HCT116 (cell line): ENCODE measurements at regions not wholly inside any gene's neighbourhood (a gene's known extent, or its start where the extent isn't known, plus 50 kb on each side); places are given as distances from the start of the nearest gene placed in this dataset.

Experiments
- ATAC-seq: fragments of 200-7000 bp; cut with Tn5 transposase; 2 replicates; pipeline ENCODE4 v1.9.1; 2020; ENCODE audit warnings: mild to moderate bottlenecking, moderate library complexity
- BruUV-seq: library from RNA; stranded (reverse); fragments of 400-500 nt; replicated peaks from 2 replicates; lab custom pipeline; 2021; lab: Mats Ljungman, UMichigan
- CTCF ChIA-PET: fragments of 300-600 bp; sonication (Branson Sonifier 250); formaldehyde crosslinking; loops from one replicate; lab custom pipeline; 2021; ENCODE audit warnings: antibody characterized with exemption; lab: Charles Lee
- POLR2A ChIA-PET: fragments of 300-600, 350-600 bp; sonication (Branson Sonifier 250); formaldehyde crosslinking; loops from one replicate; lab custom pipeline; 2021; ENCODE audit warnings: antibody characterized with exemption; lab: Charles Lee
- RAD21 ChIA-PET, 2 experiments: fragments of 300-600 bp; sonication (Branson Sonifier 250); formaldehyde crosslinking; loops; one replicate each; lab custom pipeline; 2023; ENCODE audit warnings: low total read pairs in 2 of 2; ENCODE audit not compliant: uncharacterized antibody in 2 of 2, unreplicated experiment in 2 of 2, low non-redundant PET in 1 of 2; lab: Charles Lee
- DNase-seq: peaks from one replicate; pipeline ENCODE4 v3.0.0-alpha.2; 2010; ENCODE audit warnings: low read depth, low spot score
- H2AFZ ChIP-seq: fragments of 200-600 bp; shearing (Covaris generic), sonication (generic); 2 replicates; pipeline ENCODE4 v1.6.1; 2017; ENCODE audit warnings: low read depth, mixed run types, mixed read lengths, antibody characterized with exemption, low read length; ENCODE audit not compliant: poor library complexity, severe bottlenecking
- H3K27ac ChIP-seq: 2 replicates; pipeline ENCODE4 v1.5.1; 2012; ENCODE audit warnings: low read depth, low read length
- H3K27me3 ChIP-seq: fragments of 200-600 bp; sonication (generic); 2 replicates; pipeline ENCODE4 v1.6.1; 2016; ENCODE audit warnings: mixed run types, low read length, mixed read lengths; ENCODE audit not compliant: insufficient read depth
- H3K36me3 ChIP-seq, 2 experiments: fragments of 200-500 bp in 1 of 2; fragments of 200-600 bp in 1 of 2; sonication (Bioruptor generic) in 1 of 2; sonication (generic) in 1 of 2; 2 replicates each; pipeline versions ENCODE4 v1.5.1 to v1.6.1; 2014 to 2016; ENCODE audit warnings: low read length in 2 of 2, inconsistent platforms in 1 of 2, mixed read lengths in 1 of 2, mixed run types in 1 of 2; ENCODE audit not compliant: insufficient read depth in 2 of 2, control insufficient read depth in 1 of 2
- H3K4me1 ChIP-seq, 2 experiments: fragments of 200-600 bp in 1 of 2; sonication (generic) in 1 of 2; 2 replicates each; pipeline versions ENCODE4 v1.5.1 to v1.6.1; 2012 to 2017; ENCODE audit warnings: low read length in 2 of 2, inconsistent platforms in 1 of 2, mild to moderate bottlenecking in 1 of 2, mixed read lengths in 1 of 2, mixed run types in 1 of 2, moderate library complexity in 1 of 2; ENCODE audit not compliant: insufficient read depth in 2 of 2, control insufficient read depth in 1 of 2
- H3K4me2 ChIP-seq: fragments of 200-600 bp; sonication (generic); 2 replicates; pipeline ENCODE4 v1.6.1; 2017; ENCODE audit warnings: mixed run types, low read length, mixed read lengths
- H3K4me3 ChIP-seq, 2 experiments: fragments of 200-600 bp in 1 of 2; sonication (generic) in 1 of 2; replicated peaks in 1 of 2; 2 replicates each; pipeline ENCODE4 v1.5.1; 2011 to 2016; ENCODE audit warnings: low read length in 2 of 2, control low read depth in 1 of 2, low read depth in 1 of 2, mild to moderate bottlenecking in 1 of 2, mixed read lengths in 1 of 2, mixed run types in 1 of 2
- H3K79me2 ChIP-seq: fragments of 200-600 bp; sonication (generic); 2 replicates; pipeline ENCODE4 v1.6.1; 2017; ENCODE audit warnings: mild to moderate bottlenecking, mixed run types, low read length, moderate library complexity, mixed read lengths; ENCODE audit not compliant: insufficient read depth
- H3K9ac ChIP-seq: fragments of 200-600 bp; sonication (generic); 2 replicates; pipeline ENCODE4 v1.6.1; 2016; ENCODE audit warnings: low read length, mixed read lengths
- H3K9me2 ChIP-seq: fragments of 200-600 bp; sonication (generic), shearing (Covaris generic); 2 replicates; pipeline ENCODE4 v1.6.1; 2017; ENCODE audit warnings: mixed run types, mild to moderate bottlenecking, moderate library complexity; ENCODE audit not compliant: insufficient read depth
- H3K9me3 ChIP-seq, 2 experiments: fragments of 200-500 bp in 1 of 2; fragments of 200-600 bp in 1 of 2; sonication (Bioruptor generic) in 1 of 2; sonication (generic) in 1 of 2; 2 replicates each; pipeline ENCODE4 v1.6.1; 2014 to 2017; ENCODE audit warnings: low read length in 2 of 2, mixed read lengths in 2 of 2, inconsistent platforms in 1 of 2, low read depth in 1 of 2, mild to moderate bottlenecking in 1 of 2, mixed run types in 1 of 2, moderate library complexity in 1 of 2; ENCODE audit not compliant: control insufficient read depth in 1 of 2, insufficient read depth in 1 of 2
- H4K20me1 ChIP-seq: fragments of 200-600 bp; sonication (generic), shearing (Covaris generic); 2 replicates; pipeline ENCODE4 v1.6.1; 2017; ENCODE audit warnings: mixed run types, mild to moderate bottlenecking, moderate library complexity; ENCODE audit not compliant: insufficient read depth
- CEBPB ChIP-seq: IDR thresholded peaks from 2 replicates; pipeline ENCODE4 v1.6.1; 2012; ENCODE audit warnings: low read depth
- EZH2 ChIP-seq: fragments of 200-600 bp; sonication (generic); IDR thresholded peaks from 2 replicates; pipeline ENCODE4 v1.6.1; 2017; ENCODE audit warnings: antibody characterized with exemption, mixed run types
- EZH2phosphoT487 ChIP-seq: fragments of 200-600 bp; IDR thresholded peaks from 2 replicates; pipeline ENCODE4 v1.6.1; 2018; ENCODE audit warnings: antibody characterized with exemption, borderline replicate concordance
- FOSL1 ChIP-seq: IDR thresholded peaks from 2 replicates; pipeline ENCODE4 v1.6.1; 2012; ENCODE audit warnings: low read depth
- JUND ChIP-seq: IDR thresholded peaks from 2 replicates; pipeline ENCODE4 v1.6.1; 2012
- POLR2AphosphoS5 ChIP-seq: IDR thresholded peaks from 2 replicates; pipeline ENCODE4 v1.6.1; 2011; ENCODE audit warnings: mild to moderate bottlenecking, low read depth, low read length, moderate library complexity
- RAD21 ChIP-seq: IDR thresholded peaks from 2 replicates; pipeline ENCODE4 v1.6.1; 2012; ENCODE audit warnings: low read depth, mild to moderate bottlenecking
- SRF ChIP-seq: IDR thresholded peaks from 2 replicates; pipeline ENCODE4 v1.6.1; 2012; ENCODE audit warnings: low read depth
- ZFX ChIP-seq: fragments of 450-650 bp; IDR thresholded peaks from 2 replicates; pipeline ENCODE4 v1.6.1; 2017
- ZNF274 ChIP-seq: fragments of 200-500 bp; sonication (Bioruptor generic); IDR thresholded peaks from 2 replicates; pipeline ENCODE4 v1.6.1; 2014; ENCODE audit warnings: mild to moderate bottlenecking, low read depth, low read length, inconsistent platforms
- intact Hi-C: fragments of 100-400 bp; cut with micrococcal nuclease; formaldehyde crosslinking; loops from 2 replicates; pipeline ENCODE4 v1.10.0; 2022
- TF ChIP-seq, protein P1 (sequence below): IDR thresholded peaks from 2 replicates; pipeline ENCODE4 v1.6.1; 2012
- TF ChIP-seq, protein P2 (sequence below), 3 experiments: fragments of 200-600 bp in 1 of 3; sonication (generic) in 1 of 3; IDR thresholded peaks in 2 of 3; conservative IDR thresholded peaks in 1 of 3; 2 replicates each; pipeline ENCODE4 v1.5.1; 2012 to 2017; ENCODE audit warnings: low read depth in 2 of 3, low read length in 2 of 3, antibody characterized with exemption in 1 of 3, borderline replicate concordance in 1 of 3, control low read depth in 1 of 3, mild to moderate bottlenecking in 1 of 3, mixed read lengths in 1 of 3, mixed run types in 1 of 3, moderate library complexity in 1 of 3; ENCODE audit not compliant: insufficient read depth in 1 of 3
- TF ChIP-seq, protein P3 (sequence below): IDR thresholded peaks from 2 replicates; pipeline ENCODE4 v1.6.1; 2012

DNA sequence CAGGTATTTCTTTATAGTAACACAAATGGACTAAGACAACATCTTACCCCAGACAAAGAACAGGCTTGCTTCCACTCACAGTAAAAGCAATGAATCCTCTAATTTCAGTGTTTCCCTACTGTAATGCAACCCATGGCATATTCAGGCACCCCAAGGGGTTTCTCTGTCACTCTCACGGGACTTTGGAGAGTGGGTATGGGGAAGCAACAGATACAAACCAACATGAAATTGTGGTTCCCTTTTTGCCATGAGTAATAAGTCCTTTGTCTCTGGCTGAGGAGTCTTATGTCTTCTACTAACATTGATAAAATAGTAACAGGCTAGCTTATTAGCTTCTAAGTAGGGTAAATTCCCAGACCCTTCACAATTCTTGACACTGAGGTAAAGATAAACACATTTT lies 51.4 kb upstream of the AOAH start:
- no peaks in the 10 kb centered on the region for H4K20me1 ChIP-seq
- ATAC-seq, result no peak
- H2AFZ ChIP-seq, result no peak overlapping the region
- H3K4me2 ChIP-seq, result no peak overlapping the region
- no peaks in the 10 kb centered on the region for H3K9me2 ChIP-seq
- POLR2A ChIA-PET, result no interaction called here
- CTCF ChIA-PET, result no interaction called here
- H3K4me1 ChIP-seq, result no peaks in the 10 kb centered on the region
- TF ChIP-seq RAD21 (no peak), SRF (no peak), JUND (no peak), FOSL1 (no peak), POLR2AphosphoS5 (no peak), CEBPB (no peak), ZNF274 (no peak), EZH2phosphoT487 (no peak), ZFX (no peak), EZH2 (no peak)
- TF ChIP-seq, protein P1, sequence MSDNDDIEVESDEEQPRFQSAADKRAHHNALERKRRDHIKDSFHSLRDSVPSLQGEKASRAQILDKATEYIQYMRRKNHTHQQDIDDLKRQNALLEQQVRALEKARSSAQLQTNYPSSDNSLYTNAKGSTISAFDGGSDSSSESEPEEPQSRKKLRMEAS, result no peak
- TF ChIP-seq, protein P2, sequence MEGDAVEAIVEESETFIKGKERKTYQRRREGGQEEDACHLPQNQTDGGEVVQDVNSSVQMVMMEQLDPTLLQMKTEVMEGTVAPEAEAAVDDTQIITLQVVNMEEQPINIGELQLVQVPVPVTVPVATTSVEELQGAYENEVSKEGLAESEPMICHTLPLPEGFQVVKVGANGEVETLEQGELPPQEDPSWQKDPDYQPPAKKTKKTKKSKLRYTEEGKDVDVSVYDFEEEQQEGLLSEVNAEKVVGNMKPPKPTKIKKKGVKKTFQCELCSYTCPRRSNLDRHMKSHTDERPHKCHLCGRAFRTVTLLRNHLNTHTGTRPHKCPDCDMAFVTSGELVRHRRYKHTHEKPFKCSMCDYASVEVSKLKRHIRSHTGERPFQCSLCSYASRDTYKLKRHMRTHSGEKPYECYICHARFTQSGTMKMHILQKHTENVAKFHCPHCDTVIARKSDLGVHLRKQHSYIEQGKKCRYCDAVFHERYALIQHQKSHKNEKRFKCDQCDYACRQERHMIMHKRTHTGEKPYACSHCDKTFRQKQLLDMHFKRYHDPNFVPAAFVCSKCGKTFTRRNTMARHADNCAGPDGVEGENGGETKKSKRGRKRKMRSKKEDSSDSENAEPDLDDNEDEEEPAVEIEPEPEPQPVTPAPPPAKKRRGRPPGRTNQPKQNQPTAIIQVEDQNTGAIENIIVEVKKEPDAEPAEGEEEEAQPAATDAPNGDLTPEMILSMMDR (IDR thresholded peaks at IDR 0.05 in 2 of 3, conservative IDR thresholded peaks at IDR 0.05 in 1 of 3; ENCODE audit: borderline replicate concordance in 1 of 3, insufficient read depth in 1 of 3, low read depth in 2 of 3, low read length in 2 of 3), result no peak
- TF ChIP-seq, protein P3, sequence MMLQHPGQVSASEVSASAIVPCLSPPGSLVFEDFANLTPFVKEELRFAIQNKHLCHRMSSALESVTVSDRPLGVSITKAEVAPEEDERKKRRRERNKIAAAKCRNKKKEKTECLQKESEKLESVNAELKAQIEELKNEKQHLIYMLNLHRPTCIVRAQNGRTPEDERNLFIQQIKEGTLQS, result no peak
- BruUV-seq, result no TSS peak
- H3K9me3 ChIP-seq, result no peaks in the 10 kb centered on the region
- no peaks in the 10 kb centered on the region for H3K36me3 ChIP-seq
- H3K4me3 ChIP-seq, result no peak overlapping the region
- no peak overlapping the region for H3K27ac ChIP-seq
- no peaks in the 10 kb centered on the region for H3K79me2 ChIP-seq
- intact Hi-C loops, result no loop called here
- DNase-seq, result no peak
- peaks cover 13% of the 10 kb centered on the region; the same call in 1 of the 2 replicates for H3K27me3 ChIP-seq
- RAD21 ChIA-PET, result no interaction called here
- no peak overlapping the region for H3K9ac ChIP-seq
